ENCODE measurements at regions not wholly inside any gene's neighbourhood (a gene's known extent, or its start where the extent isn't known, plus 50 kb on each side); places are given as distances from the start of the nearest gene placed in this dataset.
"Not testable (repeated sequence)": the region's sequence is repeated elsewhere in the genome, so short reads cannot be mapped to it uniquely, and the experiment has no call there.

DNA sequence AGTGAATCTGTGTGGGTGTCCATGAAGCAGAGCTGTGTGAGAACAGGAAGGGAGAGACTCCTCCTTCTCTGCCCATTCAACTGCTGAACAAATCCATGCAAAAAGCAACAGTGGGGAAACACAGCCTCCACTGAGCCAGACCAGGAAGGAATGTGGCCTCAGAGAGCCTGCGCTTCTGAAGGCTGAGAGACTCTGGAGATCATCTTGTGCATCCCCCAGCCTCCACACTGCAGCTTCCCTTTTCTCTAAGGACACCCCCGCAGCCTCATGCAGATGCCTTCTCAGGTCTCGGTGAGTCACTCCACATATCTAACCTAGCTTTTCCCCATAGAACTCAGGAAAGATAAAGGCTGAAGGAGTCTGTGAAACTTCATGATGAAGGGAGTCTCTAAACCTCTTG lies 402.9 kb downstream of the TNS1 start:
- DNase-seq (ENCODE audit: low read depth in 2 of 2, low spot score in 1 of 2), result no peak

DNA sequence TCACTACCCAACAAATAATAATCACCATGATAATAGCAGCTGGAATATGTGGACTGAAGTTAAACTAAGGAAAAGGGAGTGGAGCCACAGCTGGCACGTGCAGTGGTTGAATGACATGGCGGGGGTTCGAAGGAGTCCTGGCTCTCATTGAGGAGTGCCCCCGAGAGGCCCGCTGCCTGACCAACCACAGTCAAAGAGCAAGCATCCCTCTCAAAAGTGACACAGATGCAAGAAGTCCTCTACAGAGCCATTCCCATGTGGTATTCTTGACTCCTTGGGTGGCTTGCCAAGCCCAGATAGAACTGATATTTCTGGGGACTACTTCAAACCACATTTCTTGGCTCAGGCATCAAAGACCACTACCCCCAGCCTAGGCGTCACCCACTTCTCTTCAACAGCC lies 405.1 kb downstream of the TNS1 start:
- DNase-seq (ENCODE audit: low read depth in 2 of 2, low spot score in 1 of 2), result no peak

DNA sequence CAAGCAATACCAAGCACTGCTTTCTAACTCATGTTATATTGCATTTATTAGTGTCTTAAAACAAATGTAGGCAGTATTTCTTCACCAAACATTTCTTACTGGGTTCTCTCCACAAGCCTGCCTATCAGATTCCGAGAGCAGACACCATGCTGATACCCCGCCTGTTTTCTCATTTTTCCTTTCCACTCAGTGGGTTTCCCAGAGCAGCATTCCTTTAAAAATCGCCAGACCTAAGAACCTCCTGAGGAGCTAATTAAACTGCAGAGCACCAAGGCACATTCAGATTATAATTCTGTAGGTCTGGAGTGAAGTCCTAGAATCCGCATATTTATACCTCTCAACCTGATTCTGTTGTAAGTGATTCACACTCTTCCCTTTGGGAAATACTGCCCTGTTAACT lies 405.6 kb downstream of the TNS1 start:
- no peak for DNase-seq (ENCODE audit: low read depth in 2 of 2, low spot score in 1 of 2)

DNA sequence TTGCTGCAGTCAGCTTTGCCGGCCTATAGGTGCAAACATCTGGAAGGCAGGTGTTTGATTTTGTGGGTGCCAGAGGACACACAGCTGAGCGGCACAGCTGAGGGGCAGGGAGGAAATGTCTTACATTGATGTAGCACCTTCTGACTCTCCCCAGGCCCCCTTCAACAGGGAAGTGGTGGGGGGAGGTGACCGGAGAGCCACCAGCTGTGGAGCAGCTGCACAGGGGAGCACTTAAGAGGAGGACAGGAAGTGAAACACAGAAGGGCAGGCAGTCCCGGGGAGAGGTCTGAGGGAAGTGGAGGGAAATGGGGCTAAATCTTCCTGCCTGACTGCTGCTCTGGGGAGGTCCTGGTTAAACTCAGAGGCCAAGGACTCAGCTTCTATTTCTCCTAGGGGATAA lies 409.1 kb downstream of the TNS1 start:
- no peak for DNase-seq (ENCODE audit: low read depth in 2 of 2, low spot score in 1 of 2)

DNA sequence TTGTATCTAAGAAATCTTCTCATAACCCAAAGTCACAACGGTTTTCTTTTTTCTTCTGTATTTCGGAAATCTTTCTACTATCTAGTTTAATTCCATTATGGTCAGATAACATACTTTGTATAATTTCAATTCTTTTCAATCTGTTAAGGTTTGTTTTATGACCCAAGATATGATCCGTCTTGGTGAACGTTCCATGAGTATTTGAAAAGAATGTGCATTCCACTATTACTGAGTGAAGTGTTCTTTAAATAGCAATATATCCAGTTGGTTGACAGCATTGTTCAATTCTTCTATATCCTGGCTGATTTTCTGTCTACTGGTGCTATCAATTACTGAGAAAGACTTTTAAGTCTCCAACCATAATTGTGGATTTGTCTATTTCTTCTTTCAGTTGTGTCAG lies 414.5 kb downstream of the TNS1 start:
- DNase-seq (ENCODE audit: low read depth in 2 of 2, low spot score in 1 of 2), result no peak

DNA sequence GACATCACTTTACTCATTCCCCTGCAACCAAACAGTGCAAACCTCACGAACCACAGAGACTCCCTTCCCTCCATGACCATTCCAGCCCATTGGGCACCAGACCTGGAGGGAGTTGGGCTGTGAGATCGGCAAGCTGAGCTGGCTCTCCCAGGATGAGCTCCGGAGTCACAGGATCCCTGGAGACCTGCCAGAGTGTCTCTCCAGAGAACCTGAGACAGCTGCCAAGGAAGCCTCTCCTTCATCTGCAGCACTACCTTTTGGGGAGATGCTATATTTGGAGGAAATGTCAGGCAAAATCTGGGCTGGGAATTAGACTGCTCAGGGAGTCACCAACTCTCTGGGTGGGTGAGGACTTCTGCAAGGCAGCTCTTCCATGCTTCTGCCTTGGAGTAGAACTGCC lies 417.4 kb downstream of the TNS1 start:
- DNase-seq (ENCODE audit: low read depth in 2 of 2, low spot score in 1 of 2), result no peak

DNA sequence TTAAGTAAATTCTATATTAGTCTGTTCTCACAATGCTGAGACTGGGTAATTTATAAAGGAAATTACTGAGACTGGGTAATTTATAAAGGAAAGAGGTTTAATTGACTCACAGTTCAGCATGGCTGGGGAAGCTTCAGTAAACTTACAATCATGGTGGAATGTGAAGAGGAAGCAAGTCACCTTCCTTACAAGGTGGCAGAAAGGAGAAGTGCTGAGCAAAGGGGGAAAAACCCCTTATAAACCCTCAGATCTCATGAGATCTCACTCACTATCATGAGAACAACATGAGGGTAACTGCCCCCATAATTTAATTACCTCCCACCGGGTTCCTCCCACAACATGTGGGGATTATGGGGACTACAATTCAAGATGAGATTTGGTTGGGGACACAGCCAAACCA lies 422.4 kb downstream of the TNS1 start:
- not testable (repeated sequence) for DNase-seq (ENCODE audit: low read depth in 2 of 2, low spot score in 1 of 2)

DNA sequence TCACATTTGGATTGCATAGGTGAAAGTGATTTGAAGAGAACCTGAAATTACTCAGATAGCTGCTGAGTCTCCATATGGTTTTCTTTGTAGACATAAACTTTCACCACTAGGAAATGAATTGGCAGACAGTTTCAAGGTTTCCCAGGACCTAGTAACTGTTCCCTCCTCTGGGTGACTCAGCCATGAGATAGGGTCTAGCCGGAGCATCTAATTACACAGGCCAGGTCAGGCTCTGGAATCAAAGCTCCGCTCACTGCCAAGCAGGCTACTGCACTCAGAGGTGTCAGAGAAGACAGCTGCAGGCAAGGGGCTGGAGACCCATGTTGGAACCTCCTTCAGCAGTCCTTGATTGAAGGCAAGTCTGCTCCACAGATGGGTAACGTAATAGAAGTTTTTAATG lies 429.2 kb downstream of the TNS1 start:
- DNase-seq (ENCODE audit: low read depth in 2 of 2, low spot score in 1 of 2), result no peak

DNA sequence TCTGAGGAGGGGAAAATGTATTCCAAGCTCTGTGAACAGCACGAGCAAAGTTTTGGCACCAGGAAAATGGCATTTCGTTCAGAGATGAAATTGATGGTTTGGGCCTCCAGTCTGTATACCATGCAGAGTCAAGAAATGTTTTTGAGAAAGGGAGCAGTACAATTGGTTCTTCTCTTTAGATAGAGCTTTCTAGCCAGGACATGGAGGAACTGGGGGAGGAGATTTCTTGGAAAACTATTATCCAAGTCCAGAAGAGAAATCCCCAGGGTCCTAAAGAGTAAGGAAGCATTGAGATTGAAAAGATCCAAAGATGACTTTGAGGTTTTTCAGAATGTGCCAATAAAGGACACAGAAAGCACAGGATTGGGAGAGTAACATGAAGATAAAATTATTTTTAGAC lies 432.4 kb downstream of the TNS1 start:
- no peak for DNase-seq (ENCODE audit: low read depth in 2 of 2, low spot score in 1 of 2)

DNA sequence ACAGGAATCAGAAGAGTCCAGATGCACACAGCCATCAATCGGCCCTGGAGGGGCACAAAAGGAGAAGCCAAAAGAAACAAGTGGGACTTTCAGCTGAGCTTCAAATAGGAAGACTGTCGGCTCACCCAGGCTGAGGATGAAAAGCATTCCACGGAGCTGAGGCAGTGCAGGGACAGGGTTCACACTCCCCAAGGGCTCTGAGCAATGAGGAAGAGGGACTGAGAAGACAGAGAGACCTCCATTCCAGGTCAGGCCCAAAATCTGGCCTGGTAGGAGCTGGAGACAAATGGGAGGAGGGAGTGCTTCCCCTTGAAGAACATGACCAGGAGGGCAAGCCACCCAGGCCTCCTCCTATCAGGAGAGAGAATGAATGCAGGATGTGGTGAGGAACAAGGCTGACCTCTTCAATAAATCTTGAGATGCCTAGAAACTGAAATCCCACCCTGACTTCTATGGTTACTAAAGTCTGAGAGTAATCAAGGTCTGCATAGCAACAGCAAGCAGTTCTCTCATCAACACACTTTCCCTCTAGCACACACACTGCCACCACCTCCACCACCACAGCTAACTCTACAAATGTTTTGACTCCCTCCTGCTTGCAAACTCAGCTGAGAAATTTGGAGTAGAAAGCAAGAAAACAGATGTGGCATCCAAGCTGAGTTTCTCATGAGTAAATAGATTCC lies 434.4 kb downstream of the TNS1 start:
- no peak for DNase-seq (ENCODE audit: low read depth in 2 of 2, low spot score in 1 of 2)

DNA sequence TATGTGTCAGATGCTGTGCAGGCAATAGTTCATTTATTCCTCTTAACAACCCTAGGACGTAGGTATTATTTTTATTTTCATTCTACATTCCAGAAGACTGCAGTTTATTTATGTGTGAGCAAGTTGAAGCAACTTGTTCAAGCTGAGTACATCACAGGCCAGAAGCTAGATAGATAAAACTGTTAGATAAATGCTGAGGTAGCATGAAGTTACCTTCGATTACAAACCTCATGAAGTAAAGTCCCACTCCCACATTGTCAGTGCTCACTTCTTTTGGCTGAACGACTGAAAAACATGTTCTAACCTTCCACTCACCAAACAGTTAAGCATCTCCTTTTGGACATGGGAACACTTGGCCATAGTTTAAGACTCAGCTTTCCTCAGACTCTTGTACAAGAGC lies 439.2 kb downstream of the TNS1 start:
- no peak for DNase-seq (ENCODE audit: low read depth in 2 of 2, low spot score in 1 of 2)

DNA sequence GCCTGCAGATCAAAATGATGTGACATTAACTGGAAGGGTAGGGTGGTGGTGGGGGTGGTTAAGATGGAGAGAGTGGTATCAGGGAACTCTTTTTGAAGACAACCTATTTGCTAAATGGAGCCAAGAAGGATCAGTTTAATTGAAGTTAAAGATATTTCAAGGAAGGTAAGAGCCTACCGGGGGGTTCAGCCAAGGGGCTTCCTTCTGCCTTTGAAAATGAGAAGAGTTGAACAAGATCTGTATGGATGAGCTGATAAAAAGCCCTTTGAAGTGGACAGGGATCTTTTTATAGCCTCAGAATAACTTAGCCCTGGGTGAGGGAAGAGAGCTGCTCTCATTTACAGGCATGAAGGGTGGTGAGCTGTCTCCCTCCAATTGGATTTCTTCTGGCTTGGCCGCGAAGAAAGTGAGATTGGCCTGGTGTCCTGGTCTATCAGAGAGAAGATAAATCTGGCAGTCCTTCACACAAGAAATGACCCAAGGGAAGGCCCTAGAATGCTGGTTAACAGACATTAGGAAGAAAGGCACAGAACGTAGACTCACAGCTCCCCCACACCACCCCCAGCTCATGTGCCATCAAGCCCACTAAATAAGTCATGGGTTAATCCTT lies 439.8 kb downstream of the TNS1 start:
- DNase-seq (ENCODE audit: low read depth in 2 of 2, low spot score in 1 of 2), result no peak

DNA sequence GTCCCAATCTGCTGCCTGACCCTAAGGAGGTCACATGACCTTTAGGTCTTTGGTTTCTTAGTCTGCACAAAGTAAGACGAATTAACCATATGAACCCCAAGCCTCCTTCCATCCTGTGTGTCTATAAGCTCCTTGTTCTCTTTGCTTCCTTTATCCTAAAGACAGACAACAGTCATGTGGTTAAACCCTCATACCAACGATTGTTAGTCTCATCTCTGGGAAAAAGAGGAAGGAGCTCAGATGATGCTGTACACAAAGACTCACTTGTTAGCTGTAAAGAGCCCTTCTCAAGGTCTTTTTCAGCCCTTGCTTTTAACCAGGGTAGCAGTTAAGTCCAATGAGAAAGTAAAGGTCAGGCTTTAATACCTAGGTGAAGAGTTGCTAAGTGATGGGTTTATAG lies 443.7 kb downstream of the TNS1 start:
- no peak for DNase-seq (ENCODE audit: low read depth in 2 of 2, low spot score in 1 of 2)

DNA sequence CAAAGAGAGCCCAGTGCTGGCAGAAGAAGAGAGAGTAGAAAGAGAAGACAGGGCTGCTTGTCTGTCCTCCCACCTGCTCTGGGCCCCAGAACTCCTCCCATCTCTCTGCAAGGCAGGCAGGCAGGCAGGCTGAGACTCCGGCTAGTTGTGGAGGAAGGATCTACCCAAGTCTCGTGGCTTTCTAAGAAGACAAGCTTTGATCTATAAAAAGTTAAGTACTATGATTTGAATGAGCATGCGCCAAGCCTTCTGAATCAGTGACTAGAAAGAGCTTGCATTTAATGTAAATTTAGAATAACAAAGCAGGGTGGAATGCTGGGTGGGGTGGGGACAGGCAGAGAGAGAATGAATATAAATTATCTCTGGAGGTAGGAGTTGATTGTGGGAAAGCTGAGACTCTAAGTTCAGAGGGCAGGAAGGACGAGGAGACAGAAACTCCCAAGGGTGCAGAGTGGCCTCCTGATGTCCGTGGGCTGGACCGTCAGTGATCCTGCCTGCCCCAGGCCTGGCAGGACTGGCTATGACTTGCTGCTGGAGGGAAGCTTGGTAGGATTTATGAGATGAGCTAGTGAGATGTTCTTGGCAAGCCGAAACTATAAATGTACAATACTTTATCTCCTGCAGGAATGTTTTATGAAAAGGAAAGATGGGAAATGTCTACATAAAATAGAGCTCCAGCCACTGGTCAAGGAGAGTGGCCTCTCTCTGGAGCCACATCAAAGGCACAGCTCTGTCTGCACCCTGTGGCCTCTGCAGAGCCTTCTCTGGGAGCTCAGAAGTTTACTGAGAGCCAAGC lies 447.5 kb downstream of the TNS1 start:
- no peak for DNase-seq (ENCODE audit: low read depth in 2 of 2, low spot score in 1 of 2)

DNA sequence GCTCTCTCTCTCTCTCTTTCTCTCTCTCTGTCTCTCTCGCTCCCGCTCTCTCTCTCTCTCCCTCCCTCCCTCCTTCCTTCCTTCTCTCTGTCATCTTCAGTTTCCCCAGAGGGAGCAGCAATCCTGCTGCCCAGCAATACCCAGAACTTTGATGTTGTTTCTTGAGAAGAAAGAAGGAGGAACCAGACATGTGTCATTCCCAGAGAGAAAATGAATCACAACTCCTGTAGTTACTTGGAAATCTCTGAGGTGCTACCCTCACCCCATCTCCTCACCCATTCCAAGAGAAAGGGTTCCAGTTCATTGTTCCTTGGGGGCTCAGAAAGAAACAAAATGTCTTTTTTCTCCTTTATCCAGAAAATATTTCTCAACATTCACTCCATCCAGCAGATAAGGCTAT lies 449.1 kb downstream of the TNS1 start:
- DNase-seq (ENCODE audit: low read depth in 2 of 2, low spot score in 1 of 2), result no peak

DNA sequence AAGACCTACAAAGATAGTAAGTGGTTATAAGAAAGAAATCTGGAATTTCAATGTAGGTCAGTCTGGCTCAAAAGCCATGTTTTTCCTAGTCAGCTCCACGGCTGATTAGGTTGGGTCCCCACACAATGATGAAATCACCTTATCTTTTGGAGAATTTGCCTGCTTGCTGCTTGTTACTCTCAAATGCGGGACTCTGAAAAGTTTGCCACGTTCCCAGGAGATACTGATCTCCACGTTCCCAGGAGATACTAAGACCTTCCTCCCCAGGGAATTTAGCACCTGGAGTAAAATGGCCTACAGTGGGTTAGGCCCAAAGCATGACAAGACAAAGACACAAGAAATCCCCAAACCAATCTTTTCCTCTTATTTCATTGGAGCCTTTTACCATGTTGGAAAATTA lies 449.6 kb downstream of the TNS1 start:
- no peak for DNase-seq (ENCODE audit: low read depth in 2 of 2, low spot score in 1 of 2)

DNA sequence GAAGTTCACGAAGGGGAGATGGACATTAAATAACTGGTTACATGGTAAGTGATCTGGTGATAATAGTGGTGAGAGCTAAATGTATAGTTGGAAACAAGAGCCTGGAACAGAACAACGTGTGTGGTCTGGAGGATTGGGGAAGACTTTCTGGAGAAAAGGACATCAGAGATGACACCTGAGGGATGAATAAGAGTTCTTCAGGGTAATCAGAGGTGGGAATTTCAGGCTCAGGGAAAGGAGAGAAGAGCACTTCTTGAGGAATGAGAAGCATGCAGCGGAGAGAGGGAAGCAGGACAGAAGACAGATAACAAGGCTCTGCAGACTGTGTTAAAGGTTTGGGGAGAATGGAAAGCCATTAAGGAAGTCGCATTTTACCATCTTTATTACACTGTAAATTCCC lies 450.7 kb downstream of the TNS1 start:
- DNase-seq (ENCODE audit: low read depth in 2 of 2, low spot score in 1 of 2), result no peak

DNA sequence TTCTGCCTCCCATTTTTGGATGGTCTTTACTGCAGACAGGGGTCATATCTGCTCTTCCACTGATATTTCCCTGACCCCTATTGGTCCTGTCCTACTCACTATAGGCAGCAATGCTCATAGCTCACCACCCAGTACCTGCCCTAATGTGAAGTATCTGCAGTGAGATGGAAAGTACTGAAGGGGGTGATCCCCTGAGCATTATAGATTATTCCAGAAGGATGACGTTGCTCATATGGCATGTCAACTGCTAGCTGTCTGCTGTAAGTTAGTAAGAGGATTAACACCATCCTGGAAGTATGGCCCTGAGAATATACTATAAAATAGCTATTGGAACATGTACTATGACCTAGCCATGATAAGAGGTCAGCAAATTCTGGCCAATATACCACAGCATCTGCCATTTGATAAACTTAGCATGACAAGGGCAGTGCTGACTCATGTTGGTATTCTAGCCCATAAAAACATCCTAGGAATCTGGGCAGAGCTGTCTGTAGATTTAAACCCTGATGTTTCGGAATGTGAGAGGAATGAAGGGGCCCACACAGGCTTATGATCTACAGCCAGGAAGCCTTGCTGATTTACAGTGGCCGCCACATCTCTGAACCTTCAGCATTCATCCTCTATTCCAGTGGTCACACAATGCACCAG lies 451.4 kb downstream of the TNS1 start:
- no peak for DNase-seq (ENCODE audit: low read depth in 2 of 2, low spot score in 1 of 2)

DNA sequence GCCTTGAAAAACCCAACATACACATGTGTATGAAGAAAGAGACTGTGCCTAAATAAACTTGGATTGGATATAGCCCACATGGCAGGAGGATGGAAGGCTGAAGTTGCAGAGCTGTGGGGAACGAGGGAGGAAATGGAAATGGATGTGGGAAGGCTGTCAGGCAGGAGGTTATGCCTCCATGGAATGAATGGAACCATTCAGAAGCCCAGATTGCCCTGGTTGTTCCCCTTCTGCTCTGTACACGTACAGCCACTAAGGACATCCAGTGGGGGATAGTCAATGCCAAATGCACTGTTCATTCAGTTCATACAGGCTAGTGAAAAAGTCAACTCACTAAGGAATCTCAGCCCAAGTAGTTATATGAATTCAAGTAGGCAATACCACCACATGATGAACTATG lies 463.7 kb downstream of the TNS1 start:
- no peak for DNase-seq (ENCODE audit: low read depth in 2 of 2, low spot score in 1 of 2)

DNA sequence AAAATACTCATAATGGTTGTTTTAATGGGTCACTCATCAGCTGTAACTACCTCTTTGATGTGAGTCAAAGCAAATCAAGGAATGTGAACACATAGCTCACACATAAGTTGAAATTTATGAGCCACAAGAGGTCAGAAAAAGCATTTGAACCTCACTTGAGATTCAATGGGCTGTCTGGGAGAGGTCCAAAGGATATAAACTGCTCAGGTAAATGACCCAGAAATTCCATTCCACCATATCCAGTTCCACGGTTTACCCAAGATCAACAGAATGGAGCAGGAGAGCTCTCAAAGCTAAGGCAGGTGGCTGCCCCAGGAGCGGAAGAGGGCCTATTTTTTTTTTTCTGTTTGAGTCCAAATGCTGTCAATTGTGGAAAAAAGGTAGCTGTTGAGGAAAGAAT lies 464.1 kb downstream of the TNS1 start:
- no peak for DNase-seq (ENCODE audit: low read depth in 2 of 2, low spot score in 1 of 2)

DNA sequence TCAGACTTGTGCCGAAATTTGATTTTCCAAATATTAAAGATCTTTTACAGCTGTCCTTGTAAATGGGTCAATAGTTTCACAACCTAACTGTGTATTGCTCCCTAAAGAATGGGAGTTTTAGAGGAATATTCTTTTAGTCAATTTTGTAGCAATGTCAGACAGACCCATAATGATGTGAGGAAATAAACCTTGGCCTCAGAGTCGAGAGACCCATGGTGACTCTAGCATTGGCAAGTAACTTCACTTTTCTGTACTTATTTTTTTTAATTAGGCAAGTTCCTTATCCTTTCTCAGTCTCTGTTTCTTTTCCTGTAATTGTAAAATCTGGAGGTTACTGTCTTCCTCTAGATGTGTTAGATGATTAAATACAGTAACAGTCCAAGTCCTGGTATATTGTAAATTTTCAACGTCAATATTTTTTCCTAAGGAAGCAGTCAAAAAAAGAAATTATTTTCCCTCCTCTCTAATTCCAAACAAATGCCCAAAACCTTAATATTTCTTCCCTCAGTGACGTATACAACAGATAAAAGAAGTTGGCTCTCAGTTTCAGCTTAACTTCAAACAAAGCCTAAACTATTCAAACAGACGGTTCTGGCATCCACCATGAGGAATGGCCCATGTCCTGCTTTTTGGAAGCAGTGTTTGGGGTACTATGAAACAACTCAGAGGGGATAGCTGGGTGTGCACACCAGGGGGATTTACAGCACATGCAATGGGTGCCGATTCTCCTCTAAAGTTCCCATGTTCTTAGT lies 466.7 kb downstream of the TNS1 start:
- no peak for DNase-seq (ENCODE audit: low read depth in 2 of 2, low spot score in 1 of 2)

All from stimulated activated CD8-positive, alpha-beta memory T cell treated with anti-CD3 and anti-CD28 coated beads, Interleukin-4, amount 100 ng/mL, for 1 hour (primary cell).